GM19239 (cell line): ENCODE measurements at regions not wholly inside any gene's neighbourhood (a gene's known extent, or its start where the extent isn't known, plus 50 kb on each side); places are given as distances from the start of the nearest gene placed in this dataset.

Experiments
- DNase-seq: peaks from one replicate; pipeline ENCODE4 v3.0.0; 2011; ENCODE audit warnings: low spot score; ENCODE audit not compliant: insufficient read length
- FAIRE-seq: peaks from 2 replicates; lab custom pipeline; 2011; peaks lifted over from hg19 to GRCh38; lab: Jason Lieb, UNC

DNA sequence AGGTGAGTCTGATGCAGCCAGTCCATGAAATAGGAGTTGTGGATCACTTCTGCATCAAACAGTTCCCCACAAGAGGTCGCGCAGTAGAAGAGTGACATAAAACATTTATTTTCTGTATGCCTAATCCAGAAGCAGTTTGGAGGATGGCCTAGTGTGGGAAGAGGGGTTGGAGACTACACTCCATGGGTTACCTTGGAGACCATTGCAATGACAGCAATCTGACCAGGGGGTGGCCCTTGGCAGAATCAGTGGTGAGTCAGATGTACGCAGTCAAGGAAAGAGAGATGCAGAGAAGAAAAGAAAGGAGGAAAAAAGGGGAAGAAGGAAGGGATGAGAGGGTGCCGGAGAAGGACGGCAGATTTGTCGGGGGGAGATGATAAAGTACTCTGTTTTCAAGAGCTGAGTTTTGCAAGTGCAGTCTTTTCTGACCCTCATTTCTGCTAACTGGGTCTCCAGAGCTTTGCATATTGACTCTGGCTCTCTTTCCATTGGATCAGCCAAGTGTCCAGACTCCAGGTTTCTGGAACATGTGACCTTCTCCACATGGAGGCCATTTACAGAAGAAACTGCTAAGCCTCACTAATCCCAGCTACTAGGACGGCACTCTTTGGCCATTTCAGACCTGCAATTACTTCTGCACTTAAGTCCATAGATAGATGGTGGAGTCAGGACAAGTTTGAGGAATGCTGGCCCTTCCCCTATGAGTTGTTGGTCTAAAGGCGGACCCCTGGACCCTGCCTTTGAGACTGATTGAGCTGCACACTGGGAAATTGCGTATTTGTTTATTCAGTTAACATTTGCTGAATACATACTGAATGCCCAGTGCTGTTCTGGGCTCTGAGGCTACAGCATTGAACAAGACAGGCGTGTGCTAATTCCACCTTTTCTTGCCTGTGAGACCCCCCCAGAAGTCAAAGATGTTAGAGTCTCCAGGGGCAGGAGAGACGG lies 424.2 kb downstream of the BCL11B start:
- FAIRE-seq (no peak), DNase-seq (no peak)

- DNase-seq (no peak), FAIRE-seq (no peak)
Observed at GRCh38 chr14:98853063-98853729, 418.8 kb downstream of the BCL11B start.

DNA sequence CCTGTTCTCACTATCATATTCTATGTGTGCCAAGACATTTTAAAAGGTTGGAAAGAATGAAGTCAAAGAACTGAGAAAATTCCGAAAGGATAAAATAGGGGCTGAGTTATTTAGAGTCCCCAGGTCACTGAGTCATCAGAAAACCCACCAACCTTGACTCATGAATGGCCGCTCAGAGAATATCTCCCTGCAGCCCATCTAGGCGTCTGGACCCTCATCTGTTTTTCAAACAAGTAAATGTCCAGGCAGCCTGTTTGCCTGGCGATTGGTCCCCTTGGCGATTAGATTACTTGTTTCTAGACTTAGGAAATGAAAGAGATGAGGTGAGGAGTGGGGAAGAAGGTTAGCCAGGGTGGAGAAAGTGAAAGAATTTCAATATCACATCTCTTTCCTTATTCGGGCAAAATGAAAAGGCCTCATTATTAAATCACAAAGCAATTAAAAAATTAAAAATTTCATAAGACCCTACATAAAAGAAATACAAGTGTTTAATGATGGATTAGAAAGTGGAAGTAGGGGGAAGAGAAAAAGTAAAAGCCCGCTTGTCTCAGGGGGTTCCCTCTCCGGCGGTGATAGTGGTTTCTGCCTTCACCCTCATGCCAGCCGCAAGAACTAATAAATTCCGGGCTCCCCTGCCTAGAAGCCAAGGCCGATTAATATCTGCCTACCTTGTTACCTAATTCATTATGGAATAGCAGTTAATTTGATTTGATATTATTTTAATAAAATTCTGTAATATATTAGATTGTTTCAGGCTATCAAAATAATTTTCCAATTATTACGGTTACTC lies 415.9 kb downstream of the BCL11B start:
- no peak for DNase-seq
- FAIRE-seq, result no peak

GRCh38 chr14:98858158-98858557 lies 413.8 kb downstream of the BCL11B start:
- DNase-seq (no peak), FAIRE-seq (no peak)

DNA sequence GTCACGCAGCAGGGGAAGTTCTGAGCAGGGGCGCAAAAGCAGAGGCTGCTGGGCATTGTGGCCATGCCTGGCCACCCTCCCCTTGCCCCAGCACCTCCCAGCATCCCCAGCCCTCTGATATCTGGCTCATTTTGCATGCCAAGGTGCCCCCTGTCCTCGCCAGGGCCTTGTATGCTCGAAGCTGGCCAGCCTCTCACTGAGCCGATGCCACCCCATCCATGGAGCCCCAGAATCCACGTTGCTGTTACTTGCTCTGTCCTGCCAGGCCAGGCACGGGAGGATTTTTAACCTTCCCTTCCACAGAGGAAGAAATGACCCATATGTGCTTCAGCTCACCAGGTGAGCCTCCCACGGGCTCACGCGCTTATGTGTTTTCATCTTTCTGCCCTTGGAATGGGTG lies 413.4 kb downstream of the BCL11B start:
- no peak for FAIRE-seq

DNA sequence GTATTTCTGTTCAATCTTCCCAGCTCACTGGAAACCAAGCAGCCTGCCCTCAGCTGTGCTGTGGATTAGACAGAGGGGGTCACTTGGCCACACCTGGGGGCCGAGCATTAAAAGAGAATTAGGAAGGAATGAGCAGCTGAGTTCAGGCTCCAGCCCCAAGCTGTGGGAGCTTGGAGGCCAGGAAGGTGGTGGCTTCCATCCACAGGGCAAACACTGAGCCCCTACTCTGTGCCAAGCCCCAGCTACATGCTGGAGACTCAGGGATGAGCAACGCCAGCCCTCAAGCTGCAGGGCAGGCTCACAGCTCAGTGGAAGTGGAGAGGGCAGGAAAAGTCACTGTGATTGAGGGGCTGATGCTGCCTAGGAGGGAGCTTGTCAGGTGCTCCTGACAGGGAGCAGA lies 412.7 kb downstream of the BCL11B start:
- FAIRE-seq (no peak), DNase-seq (no peak)

More for the DNA sequence above, 413.4 kb downstream of the BCL11B start:
- DNase-seq, result no peak

DNA sequence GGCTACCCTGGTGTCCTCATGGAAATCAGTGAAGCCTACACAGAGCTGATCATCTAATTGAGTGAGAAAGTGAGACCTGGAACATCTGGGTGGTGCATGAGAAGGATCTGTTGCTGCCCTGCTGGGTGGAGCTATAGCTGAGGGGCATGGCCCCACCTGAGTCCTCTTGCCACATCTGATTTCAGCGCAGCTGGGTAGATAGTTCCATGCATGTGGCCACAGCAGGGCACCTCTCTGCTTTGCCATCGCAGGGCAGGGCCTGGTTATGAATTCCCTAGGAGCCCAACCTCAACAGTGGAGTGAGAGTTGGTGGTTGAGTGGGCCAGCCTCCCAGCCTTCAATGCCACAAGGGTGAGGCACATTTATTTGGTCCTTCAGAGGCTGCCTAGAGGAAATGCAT lies 407.8 kb downstream of the BCL11B start:
- FAIRE-seq (no peak), DNase-seq (no peak)

- DNase-seq (no peak), FAIRE-seq (no peak)
Observed at GRCh38 chr14:98867146-98867545, 404.9 kb downstream of the BCL11B start.

GRCh38 chr14:98867726-98868125 lies 404.3 kb downstream of the BCL11B start:
- DNase-seq, result no peak
- FAIRE-seq, result no peak

DNA sequence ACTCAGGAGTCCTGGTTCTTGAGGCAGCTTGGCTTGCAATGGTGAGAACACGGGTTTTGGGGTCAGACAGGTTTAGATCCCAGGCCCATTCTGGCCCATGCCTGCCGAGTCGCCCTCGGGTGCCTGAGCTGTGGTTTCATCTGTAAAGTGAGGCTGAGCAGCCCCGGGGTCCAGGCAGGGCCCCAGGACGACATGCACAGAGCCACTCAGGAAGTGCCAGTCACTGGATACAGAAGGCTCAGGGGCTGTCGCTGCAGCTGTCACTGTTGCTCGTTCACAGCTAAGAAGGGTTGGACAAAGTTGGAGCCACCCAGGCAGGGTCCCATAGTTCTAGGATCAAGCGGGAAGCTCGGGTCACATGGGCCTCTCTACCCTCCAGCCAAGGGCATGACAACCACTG lies 403.1 kb downstream of the BCL11B start:
- no peak for DNase-seq
- no peak for FAIRE-seq

- DNase-seq (no peak), FAIRE-seq (no peak)
Observed at GRCh38 chr14:98871796-98872195, 400.2 kb downstream of the BCL11B start.

- FAIRE-seq, result no peak
Observed at GRCh38 chr14:98877065-98877464, 394.9 kb downstream of the BCL11B start.

GRCh38 chr14:98878282-98878681 lies 393.7 kb downstream of the BCL11B start:
- no peak for FAIRE-seq
- DNase-seq, result no peak

More at GRCh38 chr14:98877065-98877464, 394.9 kb downstream of the BCL11B start:
- no peak for DNase-seq

DNA sequence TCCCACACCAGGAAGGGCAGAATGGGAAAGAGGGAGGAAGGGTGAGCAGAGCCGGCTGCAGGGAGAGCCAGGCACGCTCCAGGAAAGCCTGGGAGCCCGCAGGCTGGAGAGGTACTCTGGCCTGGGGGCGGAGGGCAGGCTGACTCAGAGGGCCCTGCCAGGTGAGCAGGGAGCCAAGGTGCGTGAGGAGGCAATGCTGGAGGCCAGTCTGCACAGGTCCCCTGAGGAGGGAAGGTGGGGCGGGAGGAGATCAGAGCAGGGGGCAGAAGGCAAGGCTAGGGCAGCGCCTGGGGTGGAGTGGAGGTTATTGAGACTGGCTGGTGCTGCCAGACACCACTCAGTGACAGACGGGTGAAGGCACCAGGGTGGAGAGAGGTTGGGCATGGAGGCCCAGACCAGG lies 385.0 kb downstream of the BCL11B start:
- FAIRE-seq (no peak), DNase-seq (no peak)

DNA sequence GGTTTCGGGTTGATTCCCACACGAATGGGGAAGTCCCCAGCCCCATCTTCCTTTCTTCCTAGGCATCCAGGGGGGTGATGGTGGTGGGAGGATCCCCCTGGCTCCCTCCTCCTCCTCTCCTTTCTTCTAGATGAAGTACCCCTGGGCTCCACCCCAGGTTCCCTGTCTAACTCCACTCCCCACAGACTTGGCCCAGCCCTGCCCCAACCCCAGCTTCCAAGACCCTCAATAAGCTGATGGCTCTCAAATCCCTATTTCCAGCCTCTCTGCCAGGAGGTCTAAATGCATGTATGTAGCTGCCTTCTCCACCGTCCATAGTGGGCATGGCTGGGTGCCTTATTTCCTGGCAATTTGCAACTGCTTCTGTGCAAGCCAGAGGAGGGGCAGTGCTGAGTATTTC lies 383.7 kb downstream of the BCL11B start:
- DNase-seq (no peak), FAIRE-seq (no peak)

GRCh38 chr14:98888927-98889835 lies 382.8 kb downstream of the BCL11B start:
- DNase-seq (no peak), FAIRE-seq (no peak)

GRCh38 chr14:98889836-98890185 lies 382.2 kb downstream of the BCL11B start:
- FAIRE-seq (no peak), DNase-seq (no peak)

DNA sequence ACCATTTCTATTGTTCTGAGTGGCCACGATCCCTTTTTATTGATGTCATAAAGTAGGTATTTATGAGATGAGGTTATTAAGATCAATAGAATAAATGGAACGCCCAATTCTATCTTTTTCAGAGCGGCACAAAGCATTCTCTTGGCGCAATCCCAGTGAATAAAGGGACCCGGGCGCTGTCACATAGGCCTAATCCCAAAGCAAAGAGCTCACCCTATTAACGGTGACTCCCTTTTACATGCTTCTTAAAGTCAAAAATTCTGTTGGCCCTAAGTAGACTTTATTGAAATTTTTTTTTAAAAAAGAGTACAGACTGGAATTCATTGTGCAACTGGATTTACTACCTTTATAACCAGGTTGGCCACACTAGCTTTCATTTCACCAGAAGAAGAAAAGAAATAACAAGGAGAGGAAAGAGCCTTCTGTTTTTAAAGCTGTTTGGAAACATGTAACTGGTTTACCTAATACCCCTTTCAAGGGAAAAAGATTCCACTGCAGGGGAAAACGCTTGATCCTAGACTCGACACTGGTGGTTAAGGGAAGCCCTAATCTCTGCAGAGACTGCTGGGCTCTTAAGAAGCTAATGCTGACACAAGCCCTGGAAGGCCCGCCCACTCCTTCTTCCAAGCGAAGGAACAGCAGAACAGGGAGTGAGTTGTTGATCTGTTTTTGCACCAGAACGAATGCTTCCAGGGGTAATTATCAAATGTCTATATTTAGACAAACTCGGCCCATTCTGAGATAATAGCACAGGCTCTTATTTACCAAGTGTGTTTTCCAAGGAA lies 381.2 kb downstream of the BCL11B start:
- DNase-seq (no peak), FAIRE-seq (no peak)

- DNase-seq (no peak), FAIRE-seq (no peak)
Observed at GRCh38 chr14:98893675-98894074, 378.3 kb downstream of the BCL11B start.
